IMR-90 (cell line): ENCODE measurements at regions not wholly inside any gene's neighbourhood (a gene's known extent, or its start where the extent isn't known, plus 50 kb on each side); places are given as distances from the start of the nearest gene placed in this dataset.

Experiments
- ATAC-seq: fragments of 200-7000 bp; cut with Tn5 transposase; 2 replicates; pipeline ENCODE4 v1.9.1; 2020; ENCODE audit warnings: low read depth, mild to moderate bottlenecking, moderate library complexity
- BruUV-seq: library from RNA; stranded (reverse); fragments of 400-500 nt; replicated peaks from 2 replicates; lab custom pipeline; 2021; lab: Mats Ljungman, UMichigan
- CTCF ChIA-PET: fragments of 300-600 bp; formaldehyde crosslinking; extraction: SDS; loops from one replicate; lab custom pipeline; 2021; ENCODE audit warnings: antibody characterized with exemption; lab: Yijun Ruan, JAX
- POLR2A ChIA-PET: fragments of 300-600 bp; sonication (Branson Sonifier 250); formaldehyde crosslinking; loops from one replicate; lab custom pipeline; 2022; ENCODE audit warnings: antibody characterized with exemption; ENCODE audit not compliant: unreplicated experiment; lab: Charles Lee
- DNase-seq: peaks from one replicate; pipeline ENCODE4 v3.0.0; 2013
- H2AFZ ChIP-seq: replicated peaks from 2 replicates; pipeline ENCODE3; 2013; ENCODE audit warnings: low read length, mild to moderate bottlenecking; ENCODE audit not compliant: poor library complexity
- H2AK5ac ChIP-seq: 2 replicates; pipeline ENCODE4 v1.6.1; 2013; ENCODE audit warnings: low read depth, low read length, inconsistent platforms
- H2AK9ac ChIP-seq: replicated peaks from 2 replicates; pipeline ENCODE3; 2013; ENCODE audit warnings: mild to moderate bottlenecking, low read depth, low read length, moderate library complexity; ENCODE audit not compliant: poor library complexity
- H2BK120ac ChIP-seq: 2 replicates; pipeline ENCODE4 v1.6.1; 2013; ENCODE audit warnings: low read depth, low read length, inconsistent platforms
- H2BK15ac ChIP-seq: 3 replicates; pipeline ENCODE4 v1.6.1; 2013; ENCODE audit warnings: low read depth, low read length, inconsistent platforms
- H2BK20ac ChIP-seq: 2 replicates; pipeline ENCODE4 v1.6.1; 2013; ENCODE audit warnings: low read depth, mild to moderate bottlenecking, inconsistent platforms, low read length, moderate library complexity
- H2BK5ac ChIP-seq: 2 replicates; pipeline ENCODE4 v1.6.1; 2013; ENCODE audit warnings: mild to moderate bottlenecking, low read depth, low read length, inconsistent platforms; ENCODE audit not compliant: poor library complexity, severe bottlenecking
- H3K14ac ChIP-seq: replicated peaks from 2 replicates; pipeline ENCODE4 v1.6.1; 2013; ENCODE audit warnings: low read depth, low read length, inconsistent platforms
- H3K18ac ChIP-seq: 2 replicates; pipeline ENCODE4 v1.6.1; 2013; ENCODE audit warnings: low read depth, low read length, control low read depth
- H3K23ac ChIP-seq: 2 replicates; pipeline ENCODE4 v1.6.1; 2013; ENCODE audit warnings: low read depth, low read length, inconsistent platforms
- H3K27ac ChIP-seq: 2 replicates; pipeline ENCODE4 v1.5.1; 2013; ENCODE audit warnings: mild to moderate bottlenecking, control low read depth, low read length; ENCODE audit not compliant: insufficient read depth
- H3K27me3 ChIP-seq: 2 replicates; pipeline ENCODE4 v1.6.1; 2013; ENCODE audit warnings: low read length; ENCODE audit not compliant: control insufficient read depth, insufficient read depth
- H3K36me3 ChIP-seq: 2 replicates; pipeline ENCODE4 v1.6.1; 2013; ENCODE audit warnings: low read length, mixed read lengths; ENCODE audit not compliant: control insufficient read depth, insufficient read depth
- H3K4ac ChIP-seq: 2 replicates; pipeline ENCODE4 v1.6.1; 2013; ENCODE audit warnings: low read depth, low read length, inconsistent platforms
- H3K4me1 ChIP-seq: 2 replicates; pipeline ENCODE4 v1.6.1; 2013; ENCODE audit warnings: low read length, mixed read lengths; ENCODE audit not compliant: control insufficient read depth, insufficient read depth
- H3K4me2 ChIP-seq: 2 replicates; pipeline ENCODE4 v1.6.1; 2013; ENCODE audit warnings: low read depth, mild to moderate bottlenecking, control low read depth, low read length, moderate library complexity
- H3K4me3 ChIP-seq: 2 replicates; pipeline ENCODE4 v1.5.1; 2013; ENCODE audit warnings: low read depth, mild to moderate bottlenecking, control low read depth, low read length, moderate library complexity; ENCODE audit not compliant: insufficient read depth
- H3K56ac ChIP-seq: 2 replicates; pipeline ENCODE4 v1.6.1; 2013; ENCODE audit warnings: low read length, inconsistent platforms; ENCODE audit not compliant: insufficient read depth; ENCODE audit errors: extremely low read depth
- H3K79me1 ChIP-seq, 2 experiments: 2 replicates each; pipeline ENCODE4 v1.6.1; 2013; ENCODE audit warnings: low read length in 2 of 2, inconsistent platforms in 1 of 2, low read depth in 1 of 2
- H3K9ac ChIP-seq: 2 replicates; pipeline ENCODE4 v1.6.1; 2013; ENCODE audit warnings: low read depth, low read length, control low read depth
- H3K9me1 ChIP-seq: 2 replicates; pipeline ENCODE4 v1.6.1; 2013; ENCODE audit warnings: low read length, inconsistent platforms; ENCODE audit not compliant: insufficient read depth
- H3K9me3 ChIP-seq: 2 replicates; pipeline ENCODE4 v1.6.1; 2013; ENCODE audit warnings: low read length; ENCODE audit not compliant: control insufficient read depth, insufficient read depth
- H4K20me1 ChIP-seq: 2 replicates; pipeline ENCODE4 v1.6.1; 2013; ENCODE audit warnings: low read length, inconsistent platforms; ENCODE audit not compliant: insufficient read depth
- H4K5ac ChIP-seq: 2 replicates; pipeline ENCODE4 v1.6.1; 2013; ENCODE audit warnings: mild to moderate bottlenecking, low read depth, low read length, control low read depth
- H4K8ac ChIP-seq, 2 experiments: 2 replicates each; pipeline ENCODE4 v1.6.1; 2013; ENCODE audit warnings: low read depth in 2 of 2, low read length in 2 of 2, control low read depth in 1 of 2, inconsistent platforms in 1 of 2
- H4K91ac ChIP-seq: 2 replicates; pipeline ENCODE4 v1.6.1; 2013; ENCODE audit warnings: low read depth, low read length, inconsistent platforms; ENCODE audit not compliant: insufficient read depth
- CEBPB ChIP-seq: IDR thresholded peaks from 2 replicates; pipeline ENCODE4 v1.6.1; 2012; ENCODE audit warnings: low read depth, low read length, improper control_type of control experiment
- FOS ChIP-seq: fragments of 150-350 bp; IDR thresholded peaks from 2 replicates; pipeline ENCODE4 v1.6.1; 2016; ENCODE audit warnings: low read depth, low read length
- MAFK ChIP-seq: IDR thresholded peaks from 2 replicates; pipeline ENCODE4 v1.6.1; 2012; ENCODE audit warnings: low read depth, low read length, improper control_type of control experiment
- RAD21 ChIP-seq: IDR thresholded peaks from 2 replicates; pipeline ENCODE4 v1.6.1; 2012; ENCODE audit warnings: low read length, improper control_type of control experiment
- WGBS, 2 experiments: methylation state at CpG; one replicate each; pipeline versions ENCODE4 v1.1.5 to v1.1.7; 2013; ENCODE audit warnings: missing lambda C conversion rate in 2 of 2; ENCODE audit not compliant: insufficient read length in 1 of 2; ENCODE audit errors: extremely low coverage in 2 of 2; 5-methylcytosine and 5-hydroxymethylcytosine counted together
- dilution Hi-C: fragments of 300-500 bp; cut with HindIII; formaldehyde crosslinking; loops from one replicate; pipeline ENCODE4 v1.14.3; 2018; ENCODE audit warnings: low sequenced_read_pairs; ENCODE audit not compliant: unreplicated experiment
- in situ Hi-C: fragments of 300-500 bp; cut with MboI; formaldehyde crosslinking; loops from 3 replicates; pipeline ENCODE4 v1.14.3; 2019; ENCODE audit warnings: low sequenced_read_pairs, inconsistent platforms, mixed read lengths
- intact Hi-C: fragments of 100-400 bp; cut with micrococcal nuclease; formaldehyde crosslinking; loops from 2 replicates; pipeline ENCODE4 v1.10.0; 2022
- TF ChIP-seq, protein P1 (sequence below): conservative IDR thresholded peaks from 2 replicates; pipeline ENCODE4 v1.5.1; 2012; ENCODE audit warnings: mild to moderate bottlenecking, low read depth, low read length, improper control_type of control experiment
- TF ChIP-seq, protein P2 (sequence below): fragments of 150-350 bp; IDR thresholded peaks from 2 replicates; pipeline ENCODE4 v1.6.1; 2016; ENCODE audit warnings: low read depth, mild to moderate bottlenecking, low read length, moderate library complexity, borderline replicate concordance

- H3K18ac ChIP-seq = no peak overlapping the region
- no peak overlapping the region for H3K23ac ChIP-seq
- intact Hi-C loops (no loop called here), dilution Hi-C loops (no loop called here), in situ Hi-C loops (no loop called here)
- DNase-seq = no peak
- H2BK20ac ChIP-seq = no peak overlapping the region
- H4K5ac ChIP-seq = no peak overlapping the region
- no peaks in the 10 kb centered on the region for H4K20me1 ChIP-seq
- H3K4ac ChIP-seq = no peak overlapping the region
- no peaks in the 10 kb centered on the region for H3K27me3 ChIP-seq
- H2BK120ac ChIP-seq = no peak overlapping the region
- H3K14ac ChIP-seq = no peak overlapping the region
- no CpG with 5 or more reads among the region's 2 CpGs for WGBS, 2 experiments
- H3K79me1 ChIP-seq = no peaks in the 10 kb centered on the region
- H3K9me1 ChIP-seq = no peaks in the 10 kb centered on the region
- H2AK5ac ChIP-seq = no peak overlapping the region
- H3K4me3 ChIP-seq = no peak overlapping the region
- no peak overlapping the region for H2BK5ac ChIP-seq
- no peaks in the 10 kb centered on the region for H3K9me3 ChIP-seq
- H3K9ac ChIP-seq = no peak overlapping the region
- TF ChIP-seq, protein P1, sequence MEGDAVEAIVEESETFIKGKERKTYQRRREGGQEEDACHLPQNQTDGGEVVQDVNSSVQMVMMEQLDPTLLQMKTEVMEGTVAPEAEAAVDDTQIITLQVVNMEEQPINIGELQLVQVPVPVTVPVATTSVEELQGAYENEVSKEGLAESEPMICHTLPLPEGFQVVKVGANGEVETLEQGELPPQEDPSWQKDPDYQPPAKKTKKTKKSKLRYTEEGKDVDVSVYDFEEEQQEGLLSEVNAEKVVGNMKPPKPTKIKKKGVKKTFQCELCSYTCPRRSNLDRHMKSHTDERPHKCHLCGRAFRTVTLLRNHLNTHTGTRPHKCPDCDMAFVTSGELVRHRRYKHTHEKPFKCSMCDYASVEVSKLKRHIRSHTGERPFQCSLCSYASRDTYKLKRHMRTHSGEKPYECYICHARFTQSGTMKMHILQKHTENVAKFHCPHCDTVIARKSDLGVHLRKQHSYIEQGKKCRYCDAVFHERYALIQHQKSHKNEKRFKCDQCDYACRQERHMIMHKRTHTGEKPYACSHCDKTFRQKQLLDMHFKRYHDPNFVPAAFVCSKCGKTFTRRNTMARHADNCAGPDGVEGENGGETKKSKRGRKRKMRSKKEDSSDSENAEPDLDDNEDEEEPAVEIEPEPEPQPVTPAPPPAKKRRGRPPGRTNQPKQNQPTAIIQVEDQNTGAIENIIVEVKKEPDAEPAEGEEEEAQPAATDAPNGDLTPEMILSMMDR = no peak
- no peak for TF ChIP-seq CEBPB
- TF ChIP-seq MAFK = no peak
- TF ChIP-seq FOS = no peak
- TF ChIP-seq, protein P2, sequence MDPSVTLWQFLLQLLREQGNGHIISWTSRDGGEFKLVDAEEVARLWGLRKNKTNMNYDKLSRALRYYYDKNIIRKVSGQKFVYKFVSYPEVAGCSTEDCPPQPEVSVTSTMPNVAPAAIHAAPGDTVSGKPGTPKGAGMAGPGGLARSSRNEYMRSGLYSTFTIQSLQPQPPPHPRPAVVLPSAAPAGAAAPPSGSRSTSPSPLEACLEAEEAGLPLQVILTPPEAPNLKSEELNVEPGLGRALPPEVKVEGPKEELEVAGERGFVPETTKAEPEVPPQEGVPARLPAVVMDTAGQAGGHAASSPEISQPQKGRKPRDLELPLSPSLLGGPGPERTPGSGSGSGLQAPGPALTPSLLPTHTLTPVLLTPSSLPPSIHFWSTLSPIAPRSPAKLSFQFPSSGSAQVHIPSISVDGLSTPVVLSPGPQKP = no peak
- no peak for TF ChIP-seq RAD21
- H3K36me3 ChIP-seq = no peaks in the 10 kb centered on the region
- ChIA-PET CTCF (no interaction called here), POLR2A (no interaction called here)
- ATAC-seq = no peak
- no peak overlapping the region for H3K4me2 ChIP-seq
- no peaks in the 10 kb centered on the region for H3K4me1 ChIP-seq
- H2AFZ ChIP-seq = no peak overlapping the region
- H3K56ac ChIP-seq = no peak overlapping the region
- H2BK15ac ChIP-seq = no peak overlapping the region
- no TSS peak for BruUV-seq
- no peak overlapping the region for H4K91ac ChIP-seq
- H3K27ac ChIP-seq = no peak overlapping the region
- H2AK9ac ChIP-seq = no peak overlapping the region
- no peak overlapping the region for H4K8ac ChIP-seq
Observed at GRCh38 chr7:94855589-94855988, 51.8 kb upstream of the PPP1R9A start.
